ENCODE measurements at regions not wholly inside any gene's neighbourhood (a gene's known extent, or its start where the extent isn't known, plus 50 kb on each side); places are given as distances from the start of the nearest gene placed in this dataset.

GRCh38 chr12:4215229-4216186, 58.1 kb upstream of the CCND2 start:
- Histone ChIP-seq H3K4me3 (no peak overlapping the region), H3K27ac (no peak overlapping the region), H3K36me3 (no peaks in the 10 kb centered on the region), H3K9me3 (no peaks in the 10 kb centered on the region), H3K4me1 (peaks cover 4% of the 10 kb centered on the region), H3K27me3 (ENCODE audit: low read depth) (peaks cover 4% of the 10 kb centered on the region)
- intact Hi-C loops (cut with DNase I): no loop called here
- peak; percentile 89 for DNase-seq
- ATAC-seq: peak; percentile 82 to 93
- TF ChIP-seq CTCF (IDR thresholded peaks at IDR 0.05): no peak

GRCh38 chr12:4214877-4215228, 58.7 kb upstream of the CCND2 start:
- no peak for TF ChIP-seq CTCF (IDR thresholded peaks at IDR 0.05)
- peak in 1 of 2 donors; percentile 11 for ATAC-seq

GRCh38 chr12:4213471-4213870, 60.1 kb upstream of the CCND2 start:
- no peak for TF ChIP-seq CTCF (IDR thresholded peaks at IDR 0.05)
- Histone ChIP-seq H3K36me3 (no peaks in the 10 kb centered on the region), H3K4me3 (no peak overlapping the region), H3K27me3 (ENCODE audit: low read depth) (no peaks in the 10 kb centered on the region), H3K9me3 (no peaks in the 10 kb centered on the region), H3K27ac (no peak overlapping the region), H3K4me1 (peaks cover 4% of the 10 kb centered on the region)
- intact Hi-C loops (cut with DNase I): no loop called here
- no peak for DNase-seq
- no peak for ATAC-seq

More at GRCh38 chr12:4214877-4215228, 58.7 kb upstream of the CCND2 start:
- H3K4me1 ChIP-seq: peaks cover 4% of the 10 kb centered on the region
- H3K27me3 ChIP-seq (ENCODE audit: low read depth): peaks cover 4% of the 10 kb centered on the region
- no peak overlapping the region for H3K27ac ChIP-seq
- no peak for DNase-seq
- intact Hi-C loops (cut with DNase I): no loop called here
- H3K36me3 ChIP-seq: no peaks in the 10 kb centered on the region
- no peaks in the 10 kb centered on the region for H3K9me3 ChIP-seq
- no peak overlapping the region for H3K4me3 ChIP-seq

- TF ChIP-seq CTCF (IDR thresholded peaks at IDR 0.05): no peak
- Histone ChIP-seq H3K36me3 (no peaks in the 10 kb centered on the region), H3K4me3 (no peak overlapping the region), H3K27ac (no peak overlapping the region), H3K9me3 (no peaks in the 10 kb centered on the region), H3K4me1 (peaks cover 4% of the 10 kb centered on the region), H3K27me3 (ENCODE audit: low read depth) (no peaks in the 10 kb centered on the region)
- intact Hi-C loops (cut with DNase I): no loop called here
- DNase-seq: no peak
- ATAC-seq: no peak
These were observed 60.7 kb upstream of the CCND2 start for GRCh38 chr12:4212845-4213244.

GRCh38 chr12:4211372-4211771, 62.2 kb upstream of the CCND2 start:
- ATAC-seq (no peak), DNase-seq (no peak)
- no peaks in the 10 kb centered on the region for H3K9me3 ChIP-seq
- peaks cover 4% of the 10 kb centered on the region for H3K4me1 ChIP-seq
- TF ChIP-seq CTCF (IDR thresholded peaks at IDR 0.05): no peak
- intact Hi-C loops (cut with DNase I): no loop called here
- no peak overlapping the region for H3K4me3 ChIP-seq
- H3K27me3 ChIP-seq (ENCODE audit: low read depth): no peaks in the 10 kb centered on the region
- no peaks in the 10 kb centered on the region for H3K36me3 ChIP-seq
- H3K27ac ChIP-seq: no peak overlapping the region
